ENCODE measurements at regions not wholly inside any gene's neighbourhood (a gene's known extent, or its start where the extent isn't known, plus 50 kb on each side); places are given as distances from the start of the nearest gene placed in this dataset.

- TF ChIP-seq CTCF (conservative IDR thresholded peaks at IDR 0.05; ENCODE audit: low read depth, low read length) (no peak), POLR2A (IDR thresholded peaks at IDR 0.05; ENCODE audit: low read depth, low read length) (no peak), USF2 (IDR thresholded peaks at IDR 0.05; ENCODE audit: low read depth, low read length) (no peak), SMC3 (IDR thresholded peaks at IDR 0.05; ENCODE audit: low read depth, low read length) (no peak), MXI1 (IDR thresholded peaks at IDR 0.05; ENCODE audit: borderline replicate concordance, low read depth, low read length) (no peak), BHLHE40 (IDR thresholded peaks at IDR 0.05; ENCODE audit: low read depth, low read length) (no peak)
Measured at GRCh38 chr3:38940394-38940793, 111.3 kb downstream of the SCN11A start.

Data from IMR-90 (cell line).